ENCODE measurements at regions not wholly inside any gene's neighbourhood (a gene's known extent, or its start where the extent isn't known, plus 50 kb on each side); places are given as distances from the start of the nearest gene placed in this dataset.
"Not testable (repeated sequence)": the region's sequence is repeated elsewhere in the genome, so short reads cannot be mapped to it uniquely, and the experiment has no call there.

DNA sequence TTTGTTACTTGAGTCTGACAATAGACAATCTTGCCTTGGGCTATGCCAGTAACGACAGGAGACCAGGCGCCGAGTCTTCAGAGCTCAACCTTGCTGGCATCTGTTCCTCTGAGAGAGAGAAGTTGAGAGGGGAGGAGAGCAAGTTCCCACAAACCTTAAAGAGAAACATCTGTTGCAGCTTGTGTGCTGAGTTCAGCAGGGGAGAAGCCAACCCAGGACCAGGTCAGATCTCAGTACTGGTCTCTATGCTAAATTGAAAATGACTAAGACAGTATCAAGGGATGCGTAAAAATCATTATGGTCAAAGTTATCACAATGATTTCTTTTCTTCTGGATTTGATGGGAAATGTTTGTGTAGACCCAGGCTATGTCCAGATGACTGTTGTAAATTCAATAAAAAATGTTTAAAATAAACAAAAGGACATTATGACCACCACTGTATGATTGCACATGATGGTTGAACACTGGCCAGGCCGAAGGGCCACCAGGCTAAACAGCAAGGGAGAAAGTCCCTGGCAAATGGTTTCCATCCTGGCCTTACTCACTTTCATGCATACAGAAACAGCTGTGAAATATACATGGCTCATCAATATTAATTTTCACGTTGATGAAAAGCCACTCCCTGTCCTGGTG, 100.3 kb upstream of the PMAIP1 start:
- TF ChIP-seq EZH2 (IDR thresholded peaks at IDR 0.05; ENCODE audit: borderline replicate concordance, low read length): no peak
- TF ChIP-seq, protein P1, sequence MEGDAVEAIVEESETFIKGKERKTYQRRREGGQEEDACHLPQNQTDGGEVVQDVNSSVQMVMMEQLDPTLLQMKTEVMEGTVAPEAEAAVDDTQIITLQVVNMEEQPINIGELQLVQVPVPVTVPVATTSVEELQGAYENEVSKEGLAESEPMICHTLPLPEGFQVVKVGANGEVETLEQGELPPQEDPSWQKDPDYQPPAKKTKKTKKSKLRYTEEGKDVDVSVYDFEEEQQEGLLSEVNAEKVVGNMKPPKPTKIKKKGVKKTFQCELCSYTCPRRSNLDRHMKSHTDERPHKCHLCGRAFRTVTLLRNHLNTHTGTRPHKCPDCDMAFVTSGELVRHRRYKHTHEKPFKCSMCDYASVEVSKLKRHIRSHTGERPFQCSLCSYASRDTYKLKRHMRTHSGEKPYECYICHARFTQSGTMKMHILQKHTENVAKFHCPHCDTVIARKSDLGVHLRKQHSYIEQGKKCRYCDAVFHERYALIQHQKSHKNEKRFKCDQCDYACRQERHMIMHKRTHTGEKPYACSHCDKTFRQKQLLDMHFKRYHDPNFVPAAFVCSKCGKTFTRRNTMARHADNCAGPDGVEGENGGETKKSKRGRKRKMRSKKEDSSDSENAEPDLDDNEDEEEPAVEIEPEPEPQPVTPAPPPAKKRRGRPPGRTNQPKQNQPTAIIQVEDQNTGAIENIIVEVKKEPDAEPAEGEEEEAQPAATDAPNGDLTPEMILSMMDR (IDR thresholded peaks at IDR 0.05; ENCODE audit: low read length): no peak
- H2AFZ ChIP-seq (ENCODE audit: low read length): no peak overlapping the region
- H3K9me2 ChIP-seq (ENCODE audit: low read depth, low read length): no peaks in the 10 kb centered on the region
- no peak overlapping the region for H3K27ac ChIP-seq (ENCODE audit: low read depth, low read length, poor library complexity, severe bottlenecking)
- H3K79me2 ChIP-seq (ENCODE audit: insufficient read depth, low read length): no peaks in the 10 kb centered on the region
- no peak overlapping the region for H3K4me3 ChIP-seq (ENCODE audit: low read depth, low read length, poor library complexity, severe bottlenecking)
- no peak overlapping the region for H3K4me2 ChIP-seq (ENCODE audit: low read length)
- no peaks in the 10 kb centered on the region for H3F3A ChIP-seq (ENCODE audit: insufficient read depth, low read length)
- H3K4me1 ChIP-seq (ENCODE audit: insufficient read depth, low read length, severe bottlenecking): no peaks in the 10 kb centered on the region
- no peak overlapping the region for H3K9ac ChIP-seq (ENCODE audit: low read length)
- no peaks in the 10 kb centered on the region for H4K20me1 ChIP-seq (ENCODE audit: insufficient read depth, low read length)
- no peaks in the 10 kb centered on the region for H3K9me3 ChIP-seq (ENCODE audit: low read length)
- H3K27me3 ChIP-seq (ENCODE audit: insufficient read depth, low read length): peaks cover 4% of the 10 kb centered on the region; the same call in 1 of the 2 replicates
- no peaks in the 10 kb centered on the region for H3K36me3 ChIP-seq (ENCODE audit: insufficient read depth, low read length)

DNA sequence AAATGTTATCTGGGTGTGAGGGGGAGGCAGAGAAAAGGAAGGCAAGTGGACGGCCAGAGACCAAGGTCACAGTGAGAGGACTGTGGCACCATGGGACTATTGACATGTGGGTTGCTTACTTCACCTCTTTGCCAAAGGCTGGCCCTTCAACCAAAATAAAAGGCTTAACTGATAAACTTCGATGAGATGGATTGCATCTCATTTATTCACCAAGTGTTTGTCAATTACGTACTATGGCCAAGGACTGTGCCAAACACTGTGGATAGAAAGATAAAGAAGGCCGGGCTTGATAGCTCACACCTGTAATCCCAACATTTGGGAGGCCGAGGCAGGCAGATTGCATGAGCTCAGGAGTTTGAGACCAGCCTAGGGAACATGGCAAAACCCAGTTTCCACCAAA, 98.7 kb upstream of the CCBE1 start:
- Histone ChIP-seq H3K36me3 (ENCODE audit: insufficient read depth, low read length) (no peaks in the 10 kb centered on the region), H3K9me2 (ENCODE audit: low read depth, low read length) (no peaks in the 10 kb centered on the region), H3K9me3 (ENCODE audit: low read length) (no peaks in the 10 kb centered on the region), H3K27ac (ENCODE audit: low read depth, low read length, poor library complexity, severe bottlenecking) (no peak overlapping the region), H3K4me2 (ENCODE audit: low read length) (no peak overlapping the region), H3K4me1 (ENCODE audit: insufficient read depth, low read length, severe bottlenecking) (no peaks in the 10 kb centered on the region), H3K9ac (ENCODE audit: low read length) (no peak overlapping the region), H4K20me1 (ENCODE audit: insufficient read depth, low read length) (no peaks in the 10 kb centered on the region), H3K27me3 (ENCODE audit: insufficient read depth, low read length) (peaks cover 4% of the 10 kb centered on the region; the same call in 1 of the 2 replicates), H3K79me2 (ENCODE audit: insufficient read depth, low read length) (no peaks in the 10 kb centered on the region), H3F3A (ENCODE audit: insufficient read depth, low read length) (no peaks in the 10 kb centered on the region), H2AFZ (ENCODE audit: low read length) (no peak overlapping the region), H3K4me3 (ENCODE audit: low read depth, low read length, poor library complexity, severe bottlenecking) (no peak overlapping the region)
- TF ChIP-seq EZH2 (IDR thresholded peaks at IDR 0.05; ENCODE audit: borderline replicate concordance, low read length): no peak
- TF ChIP-seq, protein P1 (IDR thresholded peaks at IDR 0.05; ENCODE audit: low read length): no peak

DNA sequence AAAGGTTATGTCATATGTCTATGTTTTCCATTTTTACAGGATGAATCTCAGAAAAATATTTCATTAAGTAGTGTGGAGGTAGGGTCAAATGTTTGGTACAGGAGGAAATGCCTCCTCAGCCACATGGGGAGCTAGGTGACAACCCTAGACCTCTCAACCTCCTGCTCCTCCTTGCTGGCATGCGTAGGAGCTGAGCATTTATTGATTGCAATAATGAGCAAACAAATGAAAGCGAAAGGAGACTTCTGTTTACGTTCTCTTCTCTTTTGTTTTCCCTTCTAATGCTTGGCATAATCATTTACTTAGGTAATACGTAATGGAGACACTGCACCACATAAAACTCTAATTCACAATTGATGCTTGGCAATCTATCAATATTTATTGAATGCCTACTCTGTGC, 95.1 kb upstream of the CCBE1 start:
- no peak overlapping the region for H3K27ac ChIP-seq (ENCODE audit: low read depth, low read length, poor library complexity, severe bottlenecking)
- H3K9me2 ChIP-seq (ENCODE audit: low read depth, low read length): no peaks in the 10 kb centered on the region
- H2AFZ ChIP-seq (ENCODE audit: low read length): no peak overlapping the region
- H3F3A ChIP-seq (ENCODE audit: insufficient read depth, low read length): no peaks in the 10 kb centered on the region
- no peak overlapping the region for H3K4me2 ChIP-seq (ENCODE audit: low read length)
- no peaks in the 10 kb centered on the region for H3K36me3 ChIP-seq (ENCODE audit: insufficient read depth, low read length)
- no peaks in the 10 kb centered on the region for H3K9me3 ChIP-seq (ENCODE audit: low read length)
- TF ChIP-seq EZH2 (IDR thresholded peaks at IDR 0.05; ENCODE audit: borderline replicate concordance, low read length): no peak
- TF ChIP-seq, protein P1 (IDR thresholded peaks at IDR 0.05; ENCODE audit: low read length): no peak
- H3K9ac ChIP-seq (ENCODE audit: low read length): no peak overlapping the region
- no peaks in the 10 kb centered on the region for H4K20me1 ChIP-seq (ENCODE audit: insufficient read depth, low read length)
- H3K27me3 ChIP-seq (ENCODE audit: insufficient read depth, low read length): no peaks in the 10 kb centered on the region
- H3K4me3 ChIP-seq (ENCODE audit: low read depth, low read length, poor library complexity, severe bottlenecking): no peak overlapping the region
- H3K4me1 ChIP-seq (ENCODE audit: insufficient read depth, low read length, severe bottlenecking): no peaks in the 10 kb centered on the region
- H3K79me2 ChIP-seq (ENCODE audit: insufficient read depth, low read length): no peaks in the 10 kb centered on the region

DNA sequence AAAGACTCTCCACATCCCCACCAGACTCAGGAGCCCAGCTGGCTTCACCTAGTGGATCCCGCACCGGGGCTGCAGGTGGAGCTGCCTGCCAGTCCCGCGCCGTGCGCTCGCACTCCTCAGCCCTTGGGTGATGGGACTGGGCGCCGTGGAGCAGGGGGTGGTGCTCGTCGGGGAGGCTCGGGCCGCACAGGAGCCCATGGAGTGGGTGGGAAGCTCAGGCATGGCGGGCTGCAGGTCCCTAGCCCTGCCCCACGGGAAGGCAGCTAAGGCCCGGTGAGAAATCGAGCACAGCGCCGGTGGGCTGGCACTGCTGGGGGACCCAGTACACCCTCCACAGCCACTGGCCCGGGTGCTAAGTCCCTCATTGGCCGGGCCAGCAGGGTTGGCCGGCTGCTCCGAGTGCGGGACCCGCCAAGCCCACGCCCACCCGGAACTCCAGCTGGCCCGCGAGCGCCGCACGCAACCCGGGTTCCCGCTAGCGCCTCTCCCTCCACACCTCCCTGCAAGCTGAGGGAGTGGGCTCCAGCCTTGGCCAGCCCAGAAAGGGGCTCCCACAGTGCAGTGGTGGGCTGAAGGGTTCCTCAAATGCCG, 93.2 kb upstream of the CCBE1 start:
- H3K79me2 ChIP-seq (ENCODE audit: insufficient read depth, low read length); H3K4me3 ChIP-seq (ENCODE audit: low read depth, low read length, poor library complexity, severe bottlenecking); H3K9ac ChIP-seq (ENCODE audit: low read length); H3F3A ChIP-seq (ENCODE audit: insufficient read depth, low read length); H3K36me3 ChIP-seq (ENCODE audit: insufficient read depth, low read length); H3K4me2 ChIP-seq (ENCODE audit: low read length); H3K9me2 ChIP-seq (ENCODE audit: low read depth, low read length); H3K27ac ChIP-seq (ENCODE audit: low read depth, low read length, poor library complexity, severe bottlenecking); H3K4me1 ChIP-seq (ENCODE audit: insufficient read depth, low read length, severe bottlenecking); H3K27me3 ChIP-seq (ENCODE audit: insufficient read depth, low read length); H3K9me3 ChIP-seq (ENCODE audit: low read length); H4K20me1 ChIP-seq (ENCODE audit: insufficient read depth, low read length); H2AFZ ChIP-seq (ENCODE audit: low read length): not testable (repeated sequence)
